ENCODE measurements at regions not wholly inside any gene's neighbourhood (a gene's known extent, or its start where the extent isn't known, plus 50 kb on each side); places are given as distances from the start of the nearest gene placed in this dataset.
"Not testable (repeated sequence)": the region's sequence is repeated elsewhere in the genome, so short reads cannot be mapped to it uniquely, and the experiment has no call there.

DNA sequence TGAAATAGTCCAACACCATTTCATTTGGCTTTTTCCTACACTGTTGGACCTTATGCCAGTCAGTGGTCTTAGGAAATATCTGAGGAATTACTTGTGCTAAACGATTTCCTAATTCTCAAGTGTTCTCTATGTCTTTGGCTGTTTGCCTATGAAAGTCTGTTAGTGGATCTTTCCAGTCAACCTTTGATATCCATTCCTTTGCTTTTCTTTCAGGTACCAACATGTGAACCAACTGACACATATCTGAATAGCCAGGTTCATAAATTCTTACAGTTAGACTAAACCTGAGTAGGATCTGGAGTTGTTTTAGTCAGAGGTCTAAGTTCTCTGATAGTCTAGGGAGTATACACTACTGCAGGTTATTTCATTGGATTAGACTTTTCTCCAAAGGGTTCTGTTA is 343.5 kb upstream of the LRRC3B start:
- CTCF ChIA-PET = no interaction called here
- no TSS peak for BruUV-seq (replicated peaks)

DNA sequence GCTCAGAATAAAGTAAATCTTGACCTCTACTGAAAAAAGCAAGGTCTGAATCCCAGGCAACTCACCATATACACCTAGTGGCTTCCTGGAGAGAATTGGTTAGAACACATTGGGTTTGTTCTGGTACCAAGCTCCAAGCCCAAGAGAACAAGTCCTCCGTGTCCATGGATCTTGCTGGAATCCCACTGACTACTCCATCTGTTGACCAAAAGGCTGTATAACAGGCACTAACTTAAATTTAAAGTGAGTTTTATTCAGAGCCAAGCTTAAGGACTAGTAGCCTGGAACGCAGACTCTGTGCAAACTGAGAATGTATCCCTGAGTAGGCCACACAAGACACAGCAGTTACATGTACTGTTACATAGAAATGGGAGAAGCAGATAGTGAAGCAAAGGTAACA is 342.1 kb upstream of the LRRC3B start:
- no peaks in the 10 kb centered on the region for H3K36me3 Mint-ChIP-seq (ENCODE audit: insufficient read depth, unreplicated experiment)
- TF ChIP-seq, protein P1, sequence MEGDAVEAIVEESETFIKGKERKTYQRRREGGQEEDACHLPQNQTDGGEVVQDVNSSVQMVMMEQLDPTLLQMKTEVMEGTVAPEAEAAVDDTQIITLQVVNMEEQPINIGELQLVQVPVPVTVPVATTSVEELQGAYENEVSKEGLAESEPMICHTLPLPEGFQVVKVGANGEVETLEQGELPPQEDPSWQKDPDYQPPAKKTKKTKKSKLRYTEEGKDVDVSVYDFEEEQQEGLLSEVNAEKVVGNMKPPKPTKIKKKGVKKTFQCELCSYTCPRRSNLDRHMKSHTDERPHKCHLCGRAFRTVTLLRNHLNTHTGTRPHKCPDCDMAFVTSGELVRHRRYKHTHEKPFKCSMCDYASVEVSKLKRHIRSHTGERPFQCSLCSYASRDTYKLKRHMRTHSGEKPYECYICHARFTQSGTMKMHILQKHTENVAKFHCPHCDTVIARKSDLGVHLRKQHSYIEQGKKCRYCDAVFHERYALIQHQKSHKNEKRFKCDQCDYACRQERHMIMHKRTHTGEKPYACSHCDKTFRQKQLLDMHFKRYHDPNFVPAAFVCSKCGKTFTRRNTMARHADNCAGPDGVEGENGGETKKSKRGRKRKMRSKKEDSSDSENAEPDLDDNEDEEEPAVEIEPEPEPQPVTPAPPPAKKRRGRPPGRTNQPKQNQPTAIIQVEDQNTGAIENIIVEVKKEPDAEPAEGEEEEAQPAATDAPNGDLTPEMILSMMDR (IDR thresholded peaks at IDR 0.05; ENCODE audit: insufficient read depth in 1 of 2, low read depth in 1 of 2, low read length in 1 of 2, severe bottlenecking in 1 of 2, unreplicated experiment in 1 of 2) = no peak
- H3K27me3 Mint-ChIP-seq (ENCODE audit: insufficient read depth, unreplicated experiment) = no peaks in the 10 kb centered on the region
- H3K4me1 Mint-ChIP-seq (ENCODE audit: low read depth, unreplicated experiment) = no peaks in the 10 kb centered on the region
- no peak overlapping the region for H3K4me3 Mint-ChIP-seq (ENCODE audit: unreplicated experiment)
- H3K4me1 ChIP-seq = no peaks in the 10 kb centered on the region
- DNase-seq = no peak
- ChIA-PET POLR2A (no interaction called here), CTCF (no interaction called here)
- H3K9me3 Mint-ChIP-seq (ENCODE audit: unreplicated experiment) = peaks cover 29% of the 10 kb centered on the region
- H3K9me3 ChIP-seq = peaks cover 2% of the 10 kb centered on the region; the same call in 1 of the 2 replicates
- no TSS peak for BruUV-seq (replicated peaks)
- no peaks in the 10 kb centered on the region for H3K27me3 ChIP-seq (replicated peaks; ENCODE audit: control insufficient read depth, insufficient read depth, low read length)
- intact Hi-C loops (cut with micrococcal nuclease; ENCODE audit: unreplicated experiment) = no loop called here
- H3K36me3 ChIP-seq (ENCODE audit: control insufficient read depth, insufficient read depth, low read length) = no peaks in the 10 kb centered on the region
- H3K27ac Mint-ChIP-seq (ENCODE audit: unreplicated experiment) = no peak overlapping the region
- H3K4me3 ChIP-seq (ENCODE audit: low read depth, low read length) = no peak overlapping the region

More for the DNA sequence above, 343.5 kb upstream of the LRRC3B start:
- Mint-ChIP-seq H3K4me1 (ENCODE audit: low read depth, unreplicated experiment) (no peaks in the 10 kb centered on the region), H3K9me3 (ENCODE audit: unreplicated experiment) (peaks cover 29% of the 10 kb centered on the region), H3K27ac (ENCODE audit: unreplicated experiment) (no peak overlapping the region), H3K27me3 (ENCODE audit: insufficient read depth, unreplicated experiment) (no peaks in the 10 kb centered on the region), H3K36me3 (ENCODE audit: insufficient read depth, unreplicated experiment) (no peaks in the 10 kb centered on the region), H3K4me3 (ENCODE audit: unreplicated experiment) (no peak overlapping the region)
- H3K27me3 ChIP-seq (replicated peaks; ENCODE audit: control insufficient read depth, insufficient read depth, low read length) = no peaks in the 10 kb centered on the region
- POLR2A ChIA-PET = no interaction called here
- TF ChIP-seq, protein P1 (IDR thresholded peaks at IDR 0.05; ENCODE audit: insufficient read depth in 1 of 2, low read depth in 1 of 2, low read length in 1 of 2, severe bottlenecking in 1 of 2, unreplicated experiment in 1 of 2) = no peak
- intact Hi-C loops (cut with micrococcal nuclease; ENCODE audit: unreplicated experiment) = no loop called here
- DNase-seq = no peak
- H3K9me3 ChIP-seq = peaks cover 2% of the 10 kb centered on the region; the same call in 1 of the 2 replicates
- H3K4me3 ChIP-seq (ENCODE audit: low read depth, low read length) = no peak overlapping the region
- H3K4me1 ChIP-seq = no peaks in the 10 kb centered on the region
- no peaks in the 10 kb centered on the region for H3K36me3 ChIP-seq (ENCODE audit: control insufficient read depth, insufficient read depth, low read length)

DNA sequence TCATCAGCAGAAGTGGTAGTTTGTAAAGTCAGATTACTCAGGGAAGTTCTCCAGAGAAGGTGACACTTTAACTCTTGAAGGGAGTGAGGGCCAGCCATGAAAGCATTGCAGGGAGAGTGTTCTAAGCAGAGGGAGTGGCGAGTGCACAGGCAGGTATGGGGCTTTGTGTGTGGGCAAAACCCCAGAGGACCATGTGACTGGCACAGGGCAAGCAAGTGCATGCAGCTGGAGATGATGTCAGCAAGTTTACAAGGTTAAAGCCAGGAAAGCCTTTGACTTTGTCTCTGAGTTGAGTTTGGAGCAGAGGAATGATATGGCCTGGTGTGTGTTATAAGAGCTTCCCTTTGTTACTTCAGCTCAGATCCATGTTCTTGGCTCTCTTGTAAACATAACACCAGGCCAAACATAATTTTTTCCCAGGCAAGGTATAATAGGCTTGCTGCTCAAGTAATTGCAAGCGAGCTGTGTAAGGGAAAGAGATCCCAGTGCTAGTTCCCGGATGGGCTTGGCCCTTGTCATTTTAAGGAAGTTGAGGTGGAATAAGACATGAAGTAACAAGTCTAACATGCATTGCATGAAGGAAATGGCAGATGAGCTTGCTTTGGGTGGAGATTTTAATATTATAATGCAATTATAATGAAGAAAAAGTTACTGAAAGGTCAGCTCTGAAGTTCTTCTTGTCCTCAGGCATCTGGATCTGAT is 341.1 kb upstream of the LRRC3B start:
- H3K36me3 Mint-ChIP-seq (ENCODE audit: insufficient read depth, unreplicated experiment) = no peaks in the 10 kb centered on the region
- Histone ChIP-seq H3K4me3 (ENCODE audit: low read depth, low read length) (no peak overlapping the region), H3K27me3 (replicated peaks; ENCODE audit: control insufficient read depth, insufficient read depth, low read length) (no peaks in the 10 kb centered on the region), H3K36me3 (ENCODE audit: control insufficient read depth, insufficient read depth, low read length) (no peaks in the 10 kb centered on the region), H3K9me3 (peaks cover 2% of the 10 kb centered on the region; the same call in 1 of the 2 replicates), H3K4me1 (no peaks in the 10 kb centered on the region)
- no TSS peak for BruUV-seq (replicated peaks)
- H3K4me1 Mint-ChIP-seq (ENCODE audit: low read depth, unreplicated experiment) = no peaks in the 10 kb centered on the region
- TF ChIP-seq, protein P1 (IDR thresholded peaks at IDR 0.05; ENCODE audit: insufficient read depth in 1 of 2, low read depth in 1 of 2, low read length in 1 of 2, severe bottlenecking in 1 of 2, unreplicated experiment in 1 of 2) = no peak
- intact Hi-C loops (cut with micrococcal nuclease; ENCODE audit: unreplicated experiment) = no loop called here
- no peaks in the 10 kb centered on the region for H3K27me3 Mint-ChIP-seq (ENCODE audit: insufficient read depth, unreplicated experiment)
- peaks cover 29% of the 10 kb centered on the region for H3K9me3 Mint-ChIP-seq (ENCODE audit: unreplicated experiment)
- no peak overlapping the region for H3K27ac Mint-ChIP-seq (ENCODE audit: unreplicated experiment)
- H3K4me3 Mint-ChIP-seq (ENCODE audit: unreplicated experiment) = no peak overlapping the region
- no peak for DNase-seq
- POLR2A ChIA-PET = no interaction called here
- CTCF ChIA-PET = no interaction called here

DNA sequence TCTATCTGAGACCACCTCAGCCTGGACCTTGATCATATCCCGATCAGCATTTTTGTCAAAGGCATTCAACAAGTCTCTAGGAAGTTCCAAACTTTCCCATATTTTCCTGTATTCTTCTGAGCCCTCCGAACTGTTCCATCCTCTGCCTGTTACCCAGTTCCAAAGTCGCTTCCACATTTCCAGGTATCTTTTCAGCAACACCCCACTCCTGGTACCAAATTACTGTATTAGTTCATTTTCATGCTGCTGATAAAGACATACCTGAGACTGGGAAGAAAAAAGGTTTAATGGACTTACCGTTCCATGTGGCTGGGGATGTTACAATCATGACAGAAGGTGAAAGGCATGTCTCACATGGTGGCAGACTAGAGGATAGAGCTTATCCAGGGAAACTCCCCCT is 338.1 kb upstream of the LRRC3B start:
- H3K36me3 ChIP-seq (ENCODE audit: control insufficient read depth, insufficient read depth, low read length); BruUV-seq (replicated peaks); H3K4me3 Mint-ChIP-seq (ENCODE audit: unreplicated experiment); DNase-seq; H3K4me3 ChIP-seq (ENCODE audit: low read depth, low read length); H3K9me3 ChIP-seq; CTCF ChIA-PET; intact Hi-C loops (cut with micrococcal nuclease; ENCODE audit: unreplicated experiment); H3K36me3 Mint-ChIP-seq (ENCODE audit: insufficient read depth, unreplicated experiment); H3K27me3 Mint-ChIP-seq (ENCODE audit: insufficient read depth, unreplicated experiment); H3K27ac Mint-ChIP-seq (ENCODE audit: unreplicated experiment); H3K4me1 ChIP-seq; POLR2A ChIA-PET; H3K4me1 Mint-ChIP-seq (ENCODE audit: low read depth, unreplicated experiment); H3K27me3 ChIP-seq (replicated peaks; ENCODE audit: control insufficient read depth, insufficient read depth, low read length): not testable (repeated sequence)
- peaks cover 39% of the 10 kb centered on the region for H3K9me3 Mint-ChIP-seq (ENCODE audit: unreplicated experiment)

Measured in Caco-2 (cell line).